HG03442 (cell line): ENCODE measurements at regions not wholly inside any gene's neighbourhood (a gene's known extent, or its start where the extent isn't known, plus 50 kb on each side); places are given as distances from the start of the nearest gene placed in this dataset.
"Not testable (repeated sequence)": the region's sequence is repeated elsewhere in the genome, so short reads cannot be mapped to it uniquely, and the experiment has no call there.

ENCODE experiments used
- ATAC-seq: cut with Tn5 transposase; IDR thresholded peaks from one replicate; pipeline ENCODE4 v1.9.1; 2021; ENCODE audit warnings: mild to moderate bottlenecking, moderate library complexity; ENCODE audit not compliant: unreplicated experiment

- ATAC-seq = not testable (repeated sequence)
These were observed 80.3 kb downstream of the ANXA5 start for GRCh38 chr4:121616449-121616848.

DNA sequence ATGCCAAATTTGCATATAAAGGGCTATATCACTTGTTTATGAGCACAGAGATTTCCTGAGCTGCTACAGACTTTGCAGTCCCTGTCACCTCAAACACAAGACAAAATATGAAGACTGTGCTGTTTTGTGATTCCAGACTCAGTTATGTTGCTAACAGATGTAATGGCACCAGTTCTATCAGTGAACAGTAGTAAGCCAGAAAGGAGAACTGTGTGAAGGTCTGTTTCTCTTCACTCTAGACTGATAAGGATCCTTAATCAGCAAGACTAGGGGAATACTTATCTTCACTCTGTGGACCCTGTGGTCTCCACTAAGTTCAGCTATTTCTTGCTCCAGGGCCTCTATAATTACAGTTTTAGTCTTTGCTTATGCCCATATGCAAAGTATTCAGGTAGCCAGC is 82.7 kb downstream of the ANXA5 start:
- no peak for ATAC-seq

- no peak for ATAC-seq
These were observed 97.7 kb downstream of the ANXA5 start for GRCh38 chr4:121599049-121599448.

DNA sequence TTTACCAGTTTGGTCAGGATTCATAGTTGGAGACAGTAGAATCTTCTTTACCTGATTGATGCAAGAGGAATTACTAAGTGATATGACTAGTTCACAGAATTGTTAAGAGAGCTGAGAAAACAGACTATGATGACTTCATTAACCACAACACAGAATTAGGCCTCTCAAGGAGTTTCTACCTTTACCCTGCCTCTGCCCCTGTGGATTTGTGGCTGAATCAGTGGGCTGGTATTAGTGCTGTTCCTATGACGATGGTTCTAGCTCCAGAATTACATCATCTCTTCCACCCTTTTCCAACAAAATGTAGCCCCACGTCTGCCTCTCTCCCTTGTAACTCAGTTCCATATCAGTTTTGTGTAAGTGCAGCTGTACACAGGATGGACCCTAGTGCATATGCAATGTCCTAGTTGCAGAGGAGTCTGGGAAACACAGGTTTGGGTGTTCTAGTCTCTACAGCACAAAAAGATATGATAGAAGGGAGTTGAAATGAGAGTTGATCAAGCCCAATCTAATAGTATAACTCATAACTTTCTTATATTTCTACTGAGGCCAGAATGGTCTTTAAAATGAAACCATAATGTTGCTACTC is 99.3 kb downstream of the ANXA5 start:
- peak; percentile 95 for ATAC-seq

DNA sequence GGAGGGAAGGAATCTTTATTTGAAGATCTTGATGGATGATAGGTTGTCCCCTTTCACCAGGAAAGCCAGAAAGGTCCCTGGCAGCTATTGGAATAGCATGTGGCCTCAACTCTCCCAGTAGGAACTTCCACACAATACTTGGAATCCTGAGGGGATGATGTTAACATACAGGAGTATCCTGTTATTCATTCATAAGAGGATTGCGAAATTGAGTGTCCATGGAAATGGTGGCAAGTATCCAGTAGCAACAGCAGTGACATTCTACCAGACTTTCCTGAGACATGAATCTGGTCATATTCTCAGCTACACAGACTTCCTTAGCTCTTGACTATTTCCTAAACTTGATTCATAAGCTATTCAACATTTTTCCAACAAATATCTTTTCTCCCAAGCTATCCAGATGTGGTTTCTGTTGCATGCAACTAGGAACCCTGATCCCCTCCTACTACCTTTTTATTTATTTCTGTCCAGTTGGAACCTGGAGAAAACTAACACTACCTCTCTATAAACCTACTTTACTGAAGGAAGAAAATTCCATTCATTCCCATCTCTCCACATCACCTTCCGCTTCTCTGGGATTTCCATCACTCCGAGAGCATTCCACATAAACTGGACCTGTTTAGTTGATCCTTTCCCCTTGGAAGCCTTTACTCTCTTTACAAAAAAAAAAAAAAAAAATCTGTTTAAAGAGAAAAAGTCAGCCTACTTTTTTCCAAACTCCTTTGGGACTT is 101.8 kb downstream of the ANXA5 start:
- ATAC-seq = no peak

DNA sequence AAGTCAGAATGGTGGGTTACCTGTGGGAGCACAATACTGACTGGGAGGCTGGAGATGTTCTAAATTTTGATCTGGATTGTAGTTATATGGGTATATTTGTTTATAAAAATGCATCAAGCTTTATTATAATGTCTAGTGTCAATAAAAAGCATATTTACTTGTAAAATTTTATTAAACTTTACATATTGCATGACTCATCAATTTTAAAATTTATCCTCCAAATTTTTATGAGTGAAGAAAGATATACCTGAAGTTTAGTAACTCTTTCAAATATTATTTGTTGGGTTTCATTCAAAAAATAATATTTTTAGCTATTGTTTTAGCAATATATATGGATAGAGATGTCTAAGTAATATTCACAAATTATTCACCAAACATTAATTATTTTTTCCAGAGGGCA is 103.0 kb downstream of the ANXA5 start:
- ATAC-seq = no peak

- ATAC-seq = not testable (repeated sequence)
These were observed 104.5 kb downstream of the ANXA5 start for GRCh38 chr4:121592257-121592656.

DNA sequence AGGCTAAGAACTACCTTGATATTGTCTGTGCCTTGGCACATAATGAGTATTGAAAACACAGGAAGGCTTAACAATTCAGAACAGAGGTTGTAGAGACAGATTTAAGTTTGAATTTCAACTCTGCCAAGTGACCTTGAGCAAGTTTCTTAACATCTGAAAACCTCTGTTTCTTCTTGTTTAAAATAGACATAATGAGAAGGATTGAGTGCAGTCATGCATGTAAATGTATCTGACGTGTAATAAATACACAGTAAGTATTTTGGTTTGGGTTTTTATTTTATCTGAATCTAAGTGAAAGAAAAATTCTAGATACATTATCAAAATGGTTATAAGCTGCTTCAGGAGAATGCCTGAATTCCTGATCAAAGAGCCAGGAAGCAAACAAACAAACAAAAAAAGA is 111.9 kb downstream of the ANXA5 start:
- ATAC-seq = no peak

- ATAC-seq = no peak
These were observed 113.4 kb downstream of the ANXA5 start for GRCh38 chr4:121583396-121583795.

GRCh38 chr4:121582296-121582695 is 114.5 kb downstream of the ANXA5 start:
- no peak for ATAC-seq

DNA sequence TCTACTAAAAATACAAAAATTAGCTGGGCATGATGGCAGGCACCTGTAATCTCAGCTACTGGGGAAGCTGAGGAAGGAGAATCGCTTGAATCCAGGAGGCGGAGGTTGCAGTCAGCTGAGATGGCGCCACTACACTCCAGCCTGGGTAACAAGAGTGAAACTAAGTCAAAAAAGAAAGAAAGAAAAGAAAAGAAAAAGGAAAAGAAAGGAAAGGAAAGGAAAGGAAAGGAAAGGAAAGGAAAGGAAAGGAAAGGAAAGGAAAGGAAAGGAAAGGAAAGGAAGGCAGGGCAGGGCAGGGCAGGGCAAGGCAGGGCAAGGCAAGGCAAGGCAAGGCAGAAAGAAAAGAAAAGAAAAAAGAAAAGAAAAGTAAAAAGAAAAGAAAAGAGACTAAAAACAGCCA is 121.4 kb downstream of the ANXA5 start:
- ATAC-seq = not testable (repeated sequence)

DNA sequence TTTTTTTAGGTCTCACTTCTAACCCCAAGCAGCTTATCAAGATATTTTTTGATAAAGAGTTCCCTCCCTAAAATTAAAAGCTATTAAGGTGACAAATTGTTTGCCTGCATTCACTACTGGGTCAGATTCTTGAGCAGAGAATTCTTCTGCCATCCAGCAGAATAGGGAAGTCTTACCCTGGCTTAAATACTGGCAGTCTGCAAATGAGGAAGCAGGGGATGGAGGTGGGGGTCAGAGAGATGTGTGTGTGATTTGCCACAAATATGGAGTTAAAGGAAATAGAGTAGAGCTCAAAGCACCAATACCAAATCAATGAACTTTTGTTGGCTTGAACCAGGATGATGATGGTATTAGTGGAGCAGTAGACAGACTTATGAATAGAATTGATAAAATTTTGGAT is 122.2 kb downstream of the ANXA5 start:
- ATAC-seq = no peak

GRCh38 chr4:121567748-121568147 is 129.0 kb downstream of the ANXA5 start:
- no peak for ATAC-seq

GRCh38 chr4:121564840-121565375 is 131.9 kb downstream of the ANXA5 start:
- no peak for ATAC-seq

DNA sequence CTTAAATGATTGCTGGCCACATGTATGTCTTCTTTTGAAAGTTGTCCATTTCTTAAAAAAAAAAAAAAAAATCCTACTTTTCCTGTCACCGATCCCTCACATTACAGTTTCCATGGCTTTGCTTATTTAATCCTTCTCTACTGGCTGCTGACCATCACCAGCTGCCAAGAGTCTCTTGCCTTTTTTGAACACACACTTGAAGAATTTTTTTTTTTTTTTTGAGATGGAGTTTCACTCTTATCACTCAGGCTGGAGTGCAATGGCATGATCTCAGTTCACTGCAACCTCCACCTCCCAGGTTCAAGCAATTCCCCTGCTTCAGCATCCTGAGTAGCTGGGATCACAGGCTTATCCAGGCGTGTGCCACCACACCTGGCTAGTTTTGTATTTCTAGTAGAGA is 134.0 kb downstream of the ANXA5 start:
- ATAC-seq = no peak

DNA sequence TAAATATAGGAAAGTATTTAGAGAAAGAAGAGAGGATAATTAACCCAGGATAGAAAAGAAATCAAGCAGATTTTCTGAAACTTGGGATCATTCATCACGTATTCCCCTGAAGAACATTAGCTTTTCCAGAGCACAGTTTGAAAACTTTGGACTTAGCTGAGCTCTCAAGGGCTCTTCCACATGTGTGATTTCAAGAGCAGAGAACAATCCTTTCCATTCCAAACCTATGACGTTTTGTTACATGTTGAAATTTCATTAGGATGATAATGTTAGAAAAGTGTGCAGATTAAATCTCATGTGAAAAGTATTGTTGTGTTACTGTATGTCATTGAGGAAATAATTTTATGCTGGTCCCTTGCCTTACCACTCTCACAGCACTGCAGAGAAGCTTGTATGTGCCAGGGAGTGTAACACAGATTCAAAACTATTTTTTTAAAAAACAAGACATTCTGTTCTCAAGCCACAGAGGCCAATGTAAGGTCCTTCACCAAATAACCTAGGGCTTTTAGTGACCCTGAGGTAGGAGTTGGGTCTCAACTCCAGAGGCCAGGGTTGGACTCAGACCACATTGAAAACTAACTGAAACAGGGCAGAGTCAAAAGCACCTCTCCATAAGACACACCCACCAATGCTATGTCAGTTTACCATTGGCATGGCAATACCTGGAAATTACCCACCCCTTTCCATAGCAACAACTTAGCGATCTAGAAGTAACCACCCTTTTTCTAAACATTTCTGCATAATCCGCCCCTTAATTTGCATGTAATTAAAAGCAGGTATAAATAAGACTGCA is 141.3 kb downstream of the ANXA5 start:
- ATAC-seq = no peak

DNA sequence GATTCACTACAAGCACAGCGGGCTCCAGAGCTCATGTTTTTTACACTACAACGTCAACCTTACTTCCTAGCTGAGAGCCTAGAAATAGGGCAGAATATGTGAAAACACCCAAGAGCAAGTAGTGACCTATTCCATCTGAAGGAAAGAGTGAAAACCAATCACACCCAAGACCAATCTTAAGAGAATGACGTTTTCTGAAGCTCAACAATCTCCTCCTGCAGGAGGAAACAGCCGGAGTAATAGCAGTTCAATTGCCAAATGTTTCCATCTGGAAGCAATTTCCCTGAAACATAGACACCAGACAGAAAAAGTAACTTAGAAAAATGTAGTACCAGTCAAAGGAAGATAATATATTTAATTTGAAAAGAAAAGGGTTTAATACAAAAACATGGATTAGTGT is 142.4 kb downstream of the ANXA5 start:
- ATAC-seq = no peak

- no peak for ATAC-seq
These were observed 144.9 kb downstream of the ANXA5 start for GRCh38 chr4:121551881-121552280.

GRCh38 chr4:121551271-121551670 is 145.5 kb downstream of the ANXA5 start:
- no peak for ATAC-seq

DNA sequence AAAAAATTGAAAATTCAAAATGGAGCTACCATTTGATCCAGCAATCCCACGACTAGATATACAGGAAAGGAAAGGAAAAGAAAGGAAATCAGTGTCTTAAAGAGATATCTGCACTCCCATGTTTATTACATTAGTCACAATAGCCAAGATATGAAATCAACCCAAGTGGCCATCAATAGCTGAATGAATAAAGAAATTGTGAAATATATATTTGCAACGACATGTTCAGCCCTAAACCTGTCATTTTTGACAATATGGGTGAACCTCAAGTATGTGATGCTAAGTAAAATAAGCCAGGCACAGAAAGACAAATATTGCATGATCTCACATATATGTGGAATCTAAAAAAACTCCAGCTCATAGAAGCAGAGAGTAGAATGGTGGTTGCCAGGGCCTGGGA is 155.1 kb downstream of the ANXA5 start:
- no peak for ATAC-seq

DNA sequence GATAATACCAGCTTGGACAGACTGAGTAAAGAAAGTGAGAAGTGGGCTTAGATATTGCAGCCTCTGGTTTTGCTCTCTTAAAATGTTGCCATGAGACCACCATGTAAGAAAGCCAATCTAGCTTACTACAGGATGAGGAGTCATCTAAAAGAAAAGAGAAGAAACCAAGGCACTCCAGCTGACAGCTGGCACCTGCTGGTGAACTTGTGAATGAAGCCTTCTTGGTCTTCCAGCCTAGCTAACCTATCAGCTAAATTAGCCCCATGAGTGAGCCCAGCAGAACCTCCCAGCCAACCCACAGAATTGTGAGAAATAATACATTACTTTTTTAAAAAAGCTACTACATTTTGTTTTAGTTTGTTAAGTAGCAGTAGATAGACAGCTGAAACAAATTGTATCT is 154.5 kb upstream of the QRFPR start:
- no peak for ATAC-seq

DNA sequence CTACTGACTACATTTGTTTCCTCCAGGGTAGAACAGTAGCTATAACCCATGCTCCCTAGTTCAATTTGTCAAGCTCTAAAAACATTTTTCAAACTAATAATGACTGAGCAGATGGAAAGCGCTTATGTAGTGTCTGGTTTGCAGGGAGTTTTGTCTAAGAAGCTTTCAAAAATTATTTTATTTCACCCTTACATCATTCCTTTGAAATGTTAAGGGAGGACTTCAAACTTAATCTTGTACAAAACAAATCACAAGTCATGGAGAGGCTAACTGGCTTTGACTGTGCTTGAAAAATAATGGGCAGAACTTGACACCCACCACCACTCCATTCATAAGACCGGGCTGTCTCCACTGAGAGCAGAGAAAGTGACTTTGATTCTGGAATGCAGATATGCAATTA is 153.4 kb upstream of the QRFPR start:
- no peak for ATAC-seq
